Adrenal gland (tissue), 9 donors: ENCODE measurements at regions not wholly inside any gene's neighbourhood (a gene's known extent, or its start where the extent isn't known, plus 50 kb on each side); places are given as distances from the start of the nearest gene placed in this dataset.

Source experiments
- DNase-seq, 7 donors: peaks; one replicate each; pipeline ENCODE4 v3.0.0-alpha.2; 2019 to 2020
- H3K27ac ChIP-seq, 5 donors: fragments of 200-600 bp; sonication (generic) in 4 of 5; 1 replicate in 3 of 5; 2 replicates in 2 of 5; pipeline versions ENCODE4 v1.5.1 to v1.8.0; 2016 to 2020; ENCODE audit warnings: mild to moderate bottlenecking in 1 of 5
- H3K27me3 ChIP-seq: fragments of 200-600 bp; 2 replicates; pipeline ENCODE4 v1.8.0; 2021
- H3K36me3 ChIP-seq, 2 donors: fragments of 200-600 bp; replicated peaks in 1 of 2; 1 replicate in 1 of 2; 2 replicates in 1 of 2; pipeline versions ENCODE4 v1.5.1 to v1.8.0; 2018 to 2022
- H3K4me1 ChIP-seq, 2 donors: fragments of 200-600 bp; replicated peaks in 1 of 2; 1 replicate in 1 of 2; 2 replicates in 1 of 2; pipeline versions ENCODE4 v1.5.1 to v1.8.0; 2018 to 2021
- H3K4me3 ChIP-seq, 4 donors: fragments of 200-600 bp; sonication (generic) in 3 of 4; one replicate each; pipeline ENCODE4 v1.5.1; 2016 to 2018
- H3K9me3 ChIP-seq, 3 donors: fragments of 200-600 bp; sonication (generic) in 1 of 3; replicated peaks in 1 of 3; 1 replicate in 2 of 3; 2 replicates in 1 of 3; pipeline versions ENCODE4 v1.5.1 to v1.8.0; 2016 to 2021
- CTCF ChIP-seq, 6 experiments: fragments of 450-650 bp in 4 of 6; fragments of 200-600 bp in 2 of 6; sonication (generic) in 1 of 6; IDR thresholded peaks; 1 replicate in 5 of 6; 2 replicates in 1 of 6; pipeline versions ENCODE4 v1.5.1 to v1.8.0; 2016 to 2021; ENCODE audit warnings: antibody characterized with exemption in 6 of 6, mild to moderate bottlenecking in 2 of 6, moderate library complexity in 1 of 6
- POLR2A ChIP-seq, 2 donors: fragments of 450-650 bp; IDR thresholded peaks; one replicate each; pipeline ENCODE4 v1.6.1; 2017; ENCODE audit warnings: antibody characterized with exemption in 2 of 2, mild to moderate bottlenecking in 2 of 2, moderate library complexity in 1 of 2
- WGBS, 4 donors: extraction: QIAGEN DNeasy Blood & Tissue Kit in 2 of 4; methylation state at CpG; one replicate each; pipeline versions ENCODE4 v1.1.5 to v1.1.7; 2013 to 2017; 5-methylcytosine and 5-hydroxymethylcytosine counted together
- intact Hi-C, 2 donors: fragments of 100-400 bp; cut with DNase I; formaldehyde crosslinking; loops; one replicate each; pipeline versions ENCODE4 v1.14.1 to v1.15.0; 2022 to 2023
- donor health status: healthy with polysubstance abuse.
- donor health status: Bipolar disorder and iron deficiency.
- donor health status: DM: yes; HTN: yes; CAD: no.
- donor health status: DM: no; HTN: no; CAD: no.
- donor health status: DM: no; HTN: no; CAD: no.

GRCh38 chr9:121598167-121598964 lies 53.1 kb upstream of the DAB2IP start:
- Histone ChIP-seq H3K4me3 (peak overlapping the region in 1 of 4 donors; percentile 81), H3K9me3 (no peaks in the 10 kb centered on the region), H3K4me1 (peaks cover 19 to 24% of the 10 kb centered on the region in 2 donors), H3K27ac (peak overlapping the region in 4 of 5 donors; percentile 13 to 89 (median 72)), H3K27me3 (no peaks in the 10 kb centered on the region), H3K36me3 (no peaks in the 10 kb centered on the region)
- DNase-seq = peak; percentile 46 to 79 (median 69)
- 42 to 56% (median 49%) methylated on average over 42 to 76 of the region's 76 CpGs for WGBS, 4 donors
- peak in 2 of 6 experiments; percentile 14 to 48 for TF ChIP-seq CTCF (IDR thresholded peaks at IDR 0.05)
- TF ChIP-seq POLR2A (IDR thresholded peaks at IDR 0.05) = no peak
- intact Hi-C loops = no loop called here

- peaks cover 19 to 29% of the 10 kb centered on the region in 2 donors for H3K4me1 ChIP-seq
These were observed 52.2 kb upstream of the DAB2IP start for GRCh38 chr9:121598965-121599871.

DNA sequence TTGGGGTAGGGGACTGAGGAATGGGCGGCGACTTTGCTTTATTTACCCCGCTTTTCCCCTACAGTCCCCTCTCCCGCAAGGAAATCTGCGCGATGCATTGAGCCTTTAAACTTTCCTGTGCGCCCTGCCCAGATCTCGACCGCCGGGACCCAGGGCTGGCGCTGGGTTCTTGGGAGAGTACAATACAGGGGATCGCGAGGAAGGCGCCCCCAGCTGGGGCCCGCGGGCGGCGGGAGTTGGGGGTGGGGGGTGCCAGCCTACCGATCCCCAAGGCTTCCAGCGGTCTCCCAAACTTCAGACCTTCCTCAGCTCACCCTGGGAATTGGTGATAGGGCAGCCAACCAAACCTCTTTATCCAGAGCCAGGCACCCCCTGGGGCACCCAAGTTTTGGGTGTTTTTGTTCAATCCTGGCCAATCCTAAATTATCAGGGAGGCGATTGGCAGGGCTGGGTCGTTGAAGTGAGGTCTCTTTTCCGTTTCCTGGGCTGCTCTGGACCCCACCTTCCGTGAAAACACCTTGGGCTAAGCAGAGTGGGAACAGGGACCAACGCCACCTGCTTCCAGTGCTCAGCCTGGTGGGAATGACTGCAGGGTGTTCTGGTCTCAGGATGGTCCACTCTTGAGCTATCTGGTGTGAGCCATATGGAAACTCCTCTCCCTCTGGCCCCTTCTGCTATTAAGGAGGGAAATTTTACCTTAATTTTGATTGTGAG lies 51.4 kb upstream of the DAB2IP start:
- Histone ChIP-seq H3K27ac (peak overlapping the region in 2 of 5 donors; percentile 82 to 89), H3K4me1 (peaks cover 19 to 33% of the 10 kb centered on the region in 2 donors)
- intact Hi-C loops = no loop called here

More at GRCh38 chr9:121598965-121599871, 52.2 kb upstream of the DAB2IP start:
- no peaks in the 10 kb centered on the region for H3K27me3 ChIP-seq
- H3K4me3 ChIP-seq = peak overlapping the region in 3 of 4 donors; percentile 23 to 81 (median 24)
- TF ChIP-seq POLR2A (IDR thresholded peaks at IDR 0.05) = peak; percentile 41 to 49
- no peak for TF ChIP-seq CTCF (IDR thresholded peaks at IDR 0.05)
- intact Hi-C loops = no loop called here
- no peaks in the 10 kb centered on the region for H3K36me3 ChIP-seq
- WGBS, 4 donors = 5 to 31% (median 11%) methylated on average over 16 to 86 of the region's 88 CpGs
- peak overlapping the region in 4 of 5 donors; percentile 13 to 89 (median 72) for H3K27ac ChIP-seq
- no peaks in the 10 kb centered on the region for H3K9me3 ChIP-seq
- peak; percentile 71 to 83 (median 78) for DNase-seq

More for the DNA sequence above, 51.4 kb upstream of the DAB2IP start:
- no peak for TF ChIP-seq CTCF (IDR thresholded peaks at IDR 0.05)
- TF ChIP-seq POLR2A (IDR thresholded peaks at IDR 0.05) = no peak
- Histone ChIP-seq H3K9me3 (no peaks in the 10 kb centered on the region), H3K4me3 (peak overlapping the region in 3 of 4 donors; percentile 23 to 81 (median 24)), H3K27me3 (no peaks in the 10 kb centered on the region), H3K36me3 (no peaks in the 10 kb centered on the region)
- DNase-seq = no peak
- WGBS, 4 donors = 11 to 42% (median 17%) methylated on average over 2 to 25 of the region's 25 CpGs
